Mesothelial cell of epicardium (in vitro differentiated cells): ENCODE measurements at regions not wholly inside any gene's neighbourhood (a gene's known extent, or its start where the extent isn't known, plus 50 kb on each side); places are given as distances from the start of the nearest gene placed in this dataset.

Experiments used
- DNase-seq, 2 experiments: peaks; one replicate each; pipeline ENCODE4 v3.0.0; 2021; ENCODE audit warnings: low spot score in 2 of 2; ENCODE audit not compliant: unreplicated experiment in 2 of 2
- H3K27ac Mint-ChIP-seq: 2 replicates; pipeline ENCODE4 v1.8.0; 2021; ENCODE audit warnings: mixed read lengths
- H3K27me3 Mint-ChIP-seq: 2 replicates; pipeline ENCODE4 v1.8.0; 2021; ENCODE audit warnings: low read depth, mixed read lengths
- H3K36me3 Mint-ChIP-seq: 2 replicates; pipeline ENCODE4 v1.8.0; 2021; ENCODE audit warnings: mixed read lengths
- H3K4me1 Mint-ChIP-seq: 2 replicates; pipeline ENCODE4 v1.8.0; 2021; ENCODE audit warnings: mixed read lengths
- H3K4me3 Mint-ChIP-seq: 2 replicates; pipeline ENCODE4 v1.8.0; 2021; ENCODE audit warnings: mild to moderate bottlenecking, moderate library complexity, mixed read lengths
- H3K9me3 Mint-ChIP-seq: 2 replicates; pipeline ENCODE4 v1.8.0; 2021; ENCODE audit warnings: mixed read lengths
- CTCF ChIP-seq: fragments of 200-600 bp; sonication (generic); IDR thresholded peaks from one replicate; pipeline ENCODE4 v1.5.0; 2021; ENCODE audit warnings: antibody characterized with exemption; ENCODE audit not compliant: unreplicated experiment

DNA sequence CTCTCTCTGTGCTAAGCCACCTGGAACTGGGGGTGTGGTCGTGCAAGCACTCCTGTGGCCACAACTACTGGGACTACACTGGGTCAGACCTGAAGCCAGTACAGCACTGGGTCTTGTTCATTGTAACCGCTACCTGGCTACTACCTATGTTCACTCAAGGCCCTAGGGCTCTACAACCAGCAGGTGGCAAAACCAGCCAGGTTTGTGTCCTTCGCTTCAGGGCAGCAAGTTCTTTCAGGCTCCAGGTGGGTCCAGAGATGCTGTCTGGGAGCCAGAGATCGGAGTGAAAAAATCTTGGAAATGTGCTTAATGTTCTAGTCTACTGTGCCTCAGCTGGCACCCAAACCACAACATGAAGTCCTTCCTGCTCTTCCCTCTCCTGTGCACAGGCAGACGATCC, 171.6 kb upstream of the SORCS1 start:
- TF ChIP-seq CTCF: no peak
- Mint-ChIP-seq H3K4me1 (peaks cover 4% of the 10 kb centered on the region), H3K27ac (no peak overlapping the region), H3K27me3 (peaks cover 4% of the 10 kb centered on the region), H3K36me3 (no peaks in the 10 kb centered on the region), H3K4me3 (no peak overlapping the region), H3K9me3 (no peaks in the 10 kb centered on the region)
- DNase-seq: no peak

DNA sequence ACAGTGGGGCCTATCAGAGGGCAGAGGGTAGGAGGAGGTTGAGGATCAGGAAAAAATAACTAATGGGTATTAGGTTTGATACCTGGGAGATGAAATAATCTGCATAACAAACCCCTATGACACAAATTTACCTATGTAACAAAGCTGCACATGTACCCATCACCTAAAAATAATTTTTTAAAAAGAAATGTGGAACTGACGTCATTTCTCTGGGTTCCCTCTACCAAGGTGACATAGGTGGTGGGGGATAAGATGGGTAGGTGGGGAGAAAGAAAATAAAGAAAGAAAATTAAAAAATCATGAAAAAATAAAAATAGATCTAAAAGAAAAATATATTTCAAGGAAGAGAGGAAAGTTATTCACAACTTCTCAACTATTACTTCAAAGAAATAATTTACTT, 153.1 kb upstream of the SORCS1 start:
- Mint-ChIP-seq H3K27ac (no peak overlapping the region), H3K4me1 (no peaks in the 10 kb centered on the region)
- TF ChIP-seq CTCF: no peak

GRCh38 chr10:107303203-107303602, 138.7 kb upstream of the SORCS1 start:
- Mint-ChIP-seq H3K9me3 (peaks cover 8% of the 10 kb centered on the region), H3K27me3 (peaks cover 17% of the 10 kb centered on the region), H3K36me3 (no peaks in the 10 kb centered on the region), H3K4me3 (no peak overlapping the region), H3K4me1 (no peaks in the 10 kb centered on the region), H3K27ac (no peak overlapping the region)
- TF ChIP-seq CTCF: no peak
- DNase-seq: no peak

More for the DNA sequence above, 153.1 kb upstream of the SORCS1 start:
- Mint-ChIP-seq H3K4me3 (no peak overlapping the region), H3K36me3 (no peaks in the 10 kb centered on the region), H3K27me3 (peaks cover 14% of the 10 kb centered on the region), H3K9me3 (no peaks in the 10 kb centered on the region)
- DNase-seq: no peak

- Mint-ChIP-seq H3K4me3 (no peak overlapping the region), H3K4me1 (no peaks in the 10 kb centered on the region), H3K9me3 (peaks cover 12% of the 10 kb centered on the region), H3K27ac (no peak overlapping the region), H3K36me3 (no peaks in the 10 kb centered on the region), H3K27me3 (peaks cover 7% of the 10 kb centered on the region)
- no peak for TF ChIP-seq CTCF
- no peak for DNase-seq
These were observed 135.1 kb upstream of the SORCS1 start for GRCh38 chr10:107299606-107300005.

GRCh38 chr10:107284187-107284586, 119.7 kb upstream of the SORCS1 start:
- peaks cover 42% of the 10 kb centered on the region for H3K9me3 Mint-ChIP-seq

More at GRCh38 chr10:107284187-107284586, 119.7 kb upstream of the SORCS1 start:
- H3K27me3 Mint-ChIP-seq: no peaks in the 10 kb centered on the region
- TF ChIP-seq CTCF: no peak
- H3K27ac Mint-ChIP-seq: no peak overlapping the region
- no peak for DNase-seq
- H3K36me3 Mint-ChIP-seq: no peaks in the 10 kb centered on the region
- no peaks in the 10 kb centered on the region for H3K4me1 Mint-ChIP-seq
- no peak overlapping the region for H3K4me3 Mint-ChIP-seq
